Left lung (tissue), 4 donors: ENCODE measurements at regions not wholly inside any gene's neighbourhood (a gene's known extent, or its start where the extent isn't known, plus 50 kb on each side); places are given as distances from the start of the nearest gene placed in this dataset.

Experiments
- ATAC-seq: fragments of 200-7000 bp; cut with Tn5 transposase; one replicate; pipeline ENCODE4 v1.9.1; 2020; ENCODE audit warnings: moderate library complexity
- DNase-seq, 4 donors: peaks; one replicate each; pipeline ENCODE4 v3.0.0-alpha.2; 2013 to 2020
- H3K27ac ChIP-seq, 2 donors: fragments of 200-600 bp; sonication (generic) in 1 of 2; one replicate each; pipeline versions ENCODE4 v1.5.0 to v1.8.0; 2020 to 2021
- H3K27me3 ChIP-seq, 2 donors: fragments of 200-600 bp; sonication (generic) in 1 of 2; one replicate each; pipeline versions ENCODE4 v1.5.0 to v1.8.0; 2020 to 2021
- H3K36me3 ChIP-seq, 2 donors: fragments of 200-600 bp; sonication (generic) in 1 of 2; one replicate each; pipeline versions ENCODE4 v1.5.0 to v1.8.0; 2020 to 2021
- H3K4me1 ChIP-seq, 2 donors: fragments of 200-600 bp; one replicate each; pipeline ENCODE4 v1.8.0; 2021
- H3K4me3 ChIP-seq, 2 donors: fragments of 200-600 bp; sonication (generic) in 1 of 2; one replicate each; pipeline versions ENCODE4 v1.5.0 to v1.8.0; 2020 to 2021; ENCODE audit warnings: mild to moderate bottlenecking in 1 of 2
- H3K9me3 ChIP-seq, 2 donors: fragments of 200-600 bp; sonication (generic) in 1 of 2; one replicate each; pipeline versions ENCODE4 v1.5.0 to v1.8.0; 2020 to 2021
- intact Hi-C, 2 donors: fragments of 100-400 bp; cut with DNase I; formaldehyde crosslinking; loops; one replicate each; pipeline versions ENCODE4 v1.11.2 to v1.14.2; 2022
- TF ChIP-seq, protein P1 (sequence below), 2 donors: fragments of 200-600 bp; sonication (generic) in 1 of 2; IDR thresholded peaks; one replicate each; pipeline versions ENCODE4 v1.5.0 to v1.8.0; 2021; ENCODE audit warnings: antibody characterized with exemption in 2 of 2
- donor health status: DM: no; HTN: yes; CAD: no.
- donor health status: DM: no; HTN: no; CAD: no.

DNA sequence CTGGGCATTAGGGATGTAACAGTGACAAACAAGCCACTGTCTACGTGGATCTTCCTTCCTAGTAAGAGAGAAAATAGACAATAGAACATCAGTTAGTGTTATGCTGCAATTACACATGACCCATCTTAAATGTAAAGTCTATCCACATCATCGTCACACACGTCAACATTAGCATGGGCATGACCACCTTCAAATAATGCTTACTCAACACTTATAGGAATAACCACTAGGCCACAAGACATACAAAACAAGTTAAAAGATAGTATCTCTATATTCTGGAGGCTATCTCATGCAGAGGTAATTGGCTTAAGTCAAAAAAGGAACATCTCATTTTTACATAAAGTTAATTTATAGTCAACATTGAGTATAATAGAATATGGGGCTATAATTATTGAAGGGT is 156.5 kb downstream of the MOXD1 start:
- no peaks in the 10 kb centered on the region for H3K36me3 ChIP-seq
- no peaks in the 10 kb centered on the region for H3K4me1 ChIP-seq
- ATAC-seq = no peak
- no peak overlapping the region for H3K27ac ChIP-seq
- no peak overlapping the region for H3K4me3 ChIP-seq
- intact Hi-C loops = no loop called here
- no peaks in the 10 kb centered on the region for H3K9me3 ChIP-seq
- TF ChIP-seq, protein P1, sequence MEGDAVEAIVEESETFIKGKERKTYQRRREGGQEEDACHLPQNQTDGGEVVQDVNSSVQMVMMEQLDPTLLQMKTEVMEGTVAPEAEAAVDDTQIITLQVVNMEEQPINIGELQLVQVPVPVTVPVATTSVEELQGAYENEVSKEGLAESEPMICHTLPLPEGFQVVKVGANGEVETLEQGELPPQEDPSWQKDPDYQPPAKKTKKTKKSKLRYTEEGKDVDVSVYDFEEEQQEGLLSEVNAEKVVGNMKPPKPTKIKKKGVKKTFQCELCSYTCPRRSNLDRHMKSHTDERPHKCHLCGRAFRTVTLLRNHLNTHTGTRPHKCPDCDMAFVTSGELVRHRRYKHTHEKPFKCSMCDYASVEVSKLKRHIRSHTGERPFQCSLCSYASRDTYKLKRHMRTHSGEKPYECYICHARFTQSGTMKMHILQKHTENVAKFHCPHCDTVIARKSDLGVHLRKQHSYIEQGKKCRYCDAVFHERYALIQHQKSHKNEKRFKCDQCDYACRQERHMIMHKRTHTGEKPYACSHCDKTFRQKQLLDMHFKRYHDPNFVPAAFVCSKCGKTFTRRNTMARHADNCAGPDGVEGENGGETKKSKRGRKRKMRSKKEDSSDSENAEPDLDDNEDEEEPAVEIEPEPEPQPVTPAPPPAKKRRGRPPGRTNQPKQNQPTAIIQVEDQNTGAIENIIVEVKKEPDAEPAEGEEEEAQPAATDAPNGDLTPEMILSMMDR (IDR thresholded peaks at IDR 0.05) = no peak
- no peaks in the 10 kb centered on the region for H3K27me3 ChIP-seq
- DNase-seq = no peak

DNA sequence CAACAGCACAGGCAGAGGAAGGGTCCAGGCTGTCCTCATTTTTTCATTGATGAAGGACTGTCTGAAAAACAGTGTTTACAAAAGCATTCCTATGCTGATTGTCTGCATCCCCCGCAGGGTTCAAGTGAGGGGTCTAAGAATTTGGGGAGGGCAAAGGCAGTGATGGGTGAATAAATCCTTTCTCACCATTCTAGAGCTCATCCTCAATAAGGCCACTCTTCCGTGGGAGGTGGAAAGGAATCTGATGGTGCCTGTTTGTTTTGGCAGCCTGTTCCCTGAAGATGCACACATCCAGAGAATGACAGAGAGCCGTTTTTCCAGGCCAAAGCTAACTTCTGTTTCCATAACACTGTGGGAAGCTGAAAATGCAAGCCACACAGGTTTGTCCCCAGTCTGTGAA is 164.5 kb downstream of the MOXD1 start:
- Histone ChIP-seq H3K4me1 (no peaks in the 10 kb centered on the region), H3K27ac (no peak overlapping the region), H3K27me3 (no peaks in the 10 kb centered on the region), H3K36me3 (no peaks in the 10 kb centered on the region), H3K9me3 (no peaks in the 10 kb centered on the region), H3K4me3 (no peak overlapping the region)
- DNase-seq (no peak), ATAC-seq (no peak)
- intact Hi-C loops = no loop called here
- TF ChIP-seq, protein P1 (IDR thresholded peaks at IDR 0.05) = no peak

DNA sequence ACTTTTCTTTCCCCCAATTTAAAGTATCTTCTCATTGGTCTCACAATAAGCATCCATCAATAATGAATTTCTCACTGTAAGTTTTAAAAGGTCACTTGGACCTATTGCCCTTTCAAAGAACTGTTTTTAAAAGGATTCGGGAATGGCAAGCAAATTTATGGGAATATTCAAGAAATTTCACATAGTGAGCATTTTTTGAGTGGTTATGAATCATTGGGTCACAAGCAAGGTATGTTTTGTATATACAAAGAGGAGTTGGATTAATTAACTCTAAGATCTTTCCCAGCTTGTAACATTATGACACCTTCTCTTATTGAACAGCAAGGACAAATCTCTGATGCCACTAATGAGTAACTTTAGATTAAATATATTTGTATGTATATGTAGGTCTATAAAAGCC is 165.0 kb downstream of the MOXD1 start:
- H3K27ac ChIP-seq = no peak overlapping the region
- no peaks in the 10 kb centered on the region for H3K27me3 ChIP-seq
- no peaks in the 10 kb centered on the region for H3K36me3 ChIP-seq
- intact Hi-C loops = no loop called here
- H3K9me3 ChIP-seq = no peaks in the 10 kb centered on the region
- TF ChIP-seq, protein P1 (IDR thresholded peaks at IDR 0.05) = no peak
- DNase-seq (no peak), ATAC-seq (no peak)
- no peaks in the 10 kb centered on the region for H3K4me1 ChIP-seq
- no peak overlapping the region for H3K4me3 ChIP-seq

DNA sequence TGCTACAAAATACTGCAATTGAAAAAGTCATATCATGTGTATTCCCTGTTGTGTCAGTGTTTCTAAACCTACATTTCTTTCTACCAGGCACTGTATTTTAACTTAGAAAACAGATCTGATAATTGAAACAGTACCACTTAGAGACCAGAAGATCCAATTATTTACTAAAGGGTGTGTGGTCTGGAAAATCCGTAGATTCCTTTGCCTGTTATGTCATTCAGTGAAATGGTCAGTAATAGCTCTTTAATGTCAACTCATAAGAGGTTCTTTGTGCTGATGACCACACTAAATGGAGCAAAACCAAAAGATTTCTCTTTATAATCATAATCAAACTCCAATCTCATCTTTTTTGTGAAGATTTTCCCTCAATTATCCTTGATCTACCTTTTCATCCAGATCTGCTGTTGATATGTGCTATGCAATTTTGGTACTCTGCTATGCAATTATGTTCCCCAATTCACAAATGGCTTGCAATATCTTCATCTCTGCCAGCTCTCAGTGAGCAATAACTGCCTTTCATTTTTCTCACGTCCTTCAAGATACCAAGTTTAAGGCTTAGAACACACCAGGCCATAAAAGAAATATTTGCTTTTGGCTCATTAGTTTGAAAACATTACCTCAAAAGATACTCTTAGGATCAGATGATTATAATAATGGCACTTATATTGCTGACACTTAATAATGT is 165.5 kb downstream of the MOXD1 start:
- Histone ChIP-seq H3K4me3 (no peak overlapping the region), H3K27me3 (no peaks in the 10 kb centered on the region), H3K4me1 (no peaks in the 10 kb centered on the region), H3K36me3 (no peaks in the 10 kb centered on the region), H3K27ac (no peak overlapping the region), H3K9me3 (no peaks in the 10 kb centered on the region)
- DNase-seq (no peak), ATAC-seq (no peak)
- TF ChIP-seq, protein P1 (IDR thresholded peaks at IDR 0.05) = no peak
- intact Hi-C loops = no loop called here

DNA sequence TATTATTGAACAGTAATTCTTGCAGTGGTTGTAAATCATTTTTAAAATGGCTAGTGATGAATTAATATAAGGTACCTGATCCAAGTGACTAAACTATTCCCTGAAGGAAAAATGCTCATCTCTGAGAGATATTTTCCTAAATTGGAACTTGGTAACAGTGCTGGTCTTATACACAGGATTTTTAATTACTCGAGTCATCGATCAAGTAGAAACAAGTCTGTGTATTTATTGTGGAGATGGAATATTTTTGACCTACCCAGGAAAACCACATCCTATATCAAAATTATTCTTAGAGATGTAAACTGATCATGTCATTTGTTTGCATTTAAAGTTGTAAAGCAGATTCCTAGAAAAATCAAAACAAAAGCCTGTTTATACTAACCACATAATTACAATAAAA is 166.9 kb downstream of the MOXD1 start:
- TF ChIP-seq, protein P1 (IDR thresholded peaks at IDR 0.05) = no peak
- DNase-seq (no peak), ATAC-seq (no peak)
- no peak overlapping the region for H3K4me3 ChIP-seq
- no peaks in the 10 kb centered on the region for H3K27me3 ChIP-seq
- H3K27ac ChIP-seq = no peak overlapping the region
- H3K9me3 ChIP-seq = no peaks in the 10 kb centered on the region
- no peaks in the 10 kb centered on the region for H3K36me3 ChIP-seq
- H3K4me1 ChIP-seq = no peaks in the 10 kb centered on the region
- intact Hi-C loops = no loop called here
